ENCODE measurements at regions not wholly inside any gene's neighbourhood (a gene's known extent, or its start where the extent isn't known, plus 50 kb on each side); places are given as distances from the start of the nearest gene placed in this dataset.

DNA sequence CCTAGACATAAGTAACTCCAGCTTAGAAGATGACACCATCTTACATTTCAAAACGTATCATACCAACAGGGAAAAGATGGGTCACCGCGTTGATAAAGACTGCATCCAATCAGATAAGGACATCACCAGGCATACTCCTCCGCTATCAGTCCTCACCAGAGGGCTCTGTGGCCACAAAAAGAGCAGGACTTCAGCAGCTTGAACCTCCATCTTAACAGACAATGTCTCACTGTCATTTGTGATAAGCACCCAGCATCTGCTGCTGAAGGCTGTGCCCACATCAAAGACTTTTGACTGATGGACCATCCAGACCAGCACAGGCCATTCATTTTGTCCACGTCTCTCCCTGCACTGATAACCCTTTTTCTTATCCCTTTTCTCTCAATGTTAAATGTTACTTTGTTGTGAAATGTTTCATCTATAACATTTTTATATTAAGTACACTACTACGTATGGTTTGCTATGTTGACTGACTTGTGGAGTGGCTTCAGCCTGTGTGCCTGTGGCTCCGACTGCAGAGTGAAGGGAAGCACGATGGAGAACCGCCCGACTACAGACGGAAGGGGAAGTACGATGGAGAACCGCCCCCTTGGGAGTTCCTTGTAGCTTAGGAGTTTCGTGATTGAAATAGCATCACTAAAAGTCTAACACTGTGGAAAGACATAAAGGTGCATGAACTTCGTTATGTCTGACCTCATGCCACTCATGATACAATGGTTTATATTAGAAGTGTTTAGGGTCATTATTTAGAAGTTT lies 595.4 kb upstream of the AGA start:
- peak; percentile 40 for DNase-seq
- TF ChIP-seq, protein P1, sequence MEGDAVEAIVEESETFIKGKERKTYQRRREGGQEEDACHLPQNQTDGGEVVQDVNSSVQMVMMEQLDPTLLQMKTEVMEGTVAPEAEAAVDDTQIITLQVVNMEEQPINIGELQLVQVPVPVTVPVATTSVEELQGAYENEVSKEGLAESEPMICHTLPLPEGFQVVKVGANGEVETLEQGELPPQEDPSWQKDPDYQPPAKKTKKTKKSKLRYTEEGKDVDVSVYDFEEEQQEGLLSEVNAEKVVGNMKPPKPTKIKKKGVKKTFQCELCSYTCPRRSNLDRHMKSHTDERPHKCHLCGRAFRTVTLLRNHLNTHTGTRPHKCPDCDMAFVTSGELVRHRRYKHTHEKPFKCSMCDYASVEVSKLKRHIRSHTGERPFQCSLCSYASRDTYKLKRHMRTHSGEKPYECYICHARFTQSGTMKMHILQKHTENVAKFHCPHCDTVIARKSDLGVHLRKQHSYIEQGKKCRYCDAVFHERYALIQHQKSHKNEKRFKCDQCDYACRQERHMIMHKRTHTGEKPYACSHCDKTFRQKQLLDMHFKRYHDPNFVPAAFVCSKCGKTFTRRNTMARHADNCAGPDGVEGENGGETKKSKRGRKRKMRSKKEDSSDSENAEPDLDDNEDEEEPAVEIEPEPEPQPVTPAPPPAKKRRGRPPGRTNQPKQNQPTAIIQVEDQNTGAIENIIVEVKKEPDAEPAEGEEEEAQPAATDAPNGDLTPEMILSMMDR (IDR thresholded peaks at IDR 0.05; ENCODE audit: low read depth, low read length): no peak
- H3K4me1 ChIP-seq: peaks cover 9% of the 10 kb centered on the region; the same call in 1 of the 2 replicates
- no peak overlapping the region for H3K4me3 ChIP-seq (ENCODE audit: low read depth, low read length)
- H3K9me3 ChIP-seq: no peaks in the 10 kb centered on the region
- no peaks in the 10 kb centered on the region; the same call in 1 of the 2 replicates for H3K36me3 ChIP-seq
- H3K27me3 ChIP-seq: no peaks in the 10 kb centered on the region

DNA sequence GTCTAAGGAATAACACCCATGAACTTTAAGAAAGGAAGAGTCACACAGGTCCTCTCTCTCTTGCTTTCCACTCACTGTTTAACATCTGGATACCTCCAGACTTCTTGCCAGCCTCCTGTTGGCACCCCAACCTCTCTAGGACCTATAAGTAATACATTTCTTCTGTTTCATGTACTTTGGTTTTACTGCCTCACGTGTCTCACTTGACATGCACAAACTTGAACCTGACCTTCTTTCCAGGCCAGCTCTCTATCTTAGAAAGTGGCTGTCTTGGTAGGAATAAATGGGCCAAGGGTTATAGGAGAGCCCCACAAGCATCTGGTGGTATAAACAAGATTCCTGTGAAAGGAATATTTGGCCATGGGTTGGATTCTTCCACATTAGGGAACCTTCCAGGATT lies 614.8 kb upstream of the AGA start:
- no peak for DNase-seq

DNA sequence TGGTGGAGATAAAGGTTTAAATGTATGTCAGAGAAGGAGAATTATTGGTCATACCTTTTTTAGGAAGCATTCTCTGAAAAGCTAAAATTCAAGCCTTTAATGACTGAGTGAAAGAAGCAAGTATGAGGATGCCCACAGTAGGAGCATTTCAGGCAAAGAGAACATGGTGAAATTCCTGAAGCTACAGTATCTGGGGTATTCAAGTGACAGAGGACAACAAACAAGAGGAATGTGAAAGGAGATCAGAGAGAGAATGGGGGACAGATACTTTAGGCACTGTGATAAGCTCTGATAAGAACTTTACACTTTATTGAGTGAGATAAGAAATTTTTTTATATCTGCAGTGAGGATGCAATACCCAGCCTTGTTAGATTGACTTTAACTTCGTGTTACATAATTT lies 621.3 kb upstream of the AGA start:
- Histone ChIP-seq H3K4me3 (ENCODE audit: low read depth, low read length) (no peak overlapping the region), H3K9me3 (no peaks in the 10 kb centered on the region), H3K36me3 (no peaks in the 10 kb centered on the region), H3K4me1 (no peaks in the 10 kb centered on the region), H3K27me3 (no peaks in the 10 kb centered on the region)
- no peak for DNase-seq
- TF ChIP-seq, protein P1 (IDR thresholded peaks at IDR 0.05; ENCODE audit: low read depth, low read length): no peak

More for the DNA sequence above, 614.8 kb upstream of the AGA start:
- Histone ChIP-seq H3K9me3 (no peaks in the 10 kb centered on the region), H3K4me3 (ENCODE audit: low read depth, low read length) (no peak overlapping the region), H3K36me3 (no peaks in the 10 kb centered on the region), H3K27me3 (no peaks in the 10 kb centered on the region), H3K4me1 (no peaks in the 10 kb centered on the region)
- TF ChIP-seq, protein P1 (IDR thresholded peaks at IDR 0.05; ENCODE audit: low read depth, low read length): no peak

DNA sequence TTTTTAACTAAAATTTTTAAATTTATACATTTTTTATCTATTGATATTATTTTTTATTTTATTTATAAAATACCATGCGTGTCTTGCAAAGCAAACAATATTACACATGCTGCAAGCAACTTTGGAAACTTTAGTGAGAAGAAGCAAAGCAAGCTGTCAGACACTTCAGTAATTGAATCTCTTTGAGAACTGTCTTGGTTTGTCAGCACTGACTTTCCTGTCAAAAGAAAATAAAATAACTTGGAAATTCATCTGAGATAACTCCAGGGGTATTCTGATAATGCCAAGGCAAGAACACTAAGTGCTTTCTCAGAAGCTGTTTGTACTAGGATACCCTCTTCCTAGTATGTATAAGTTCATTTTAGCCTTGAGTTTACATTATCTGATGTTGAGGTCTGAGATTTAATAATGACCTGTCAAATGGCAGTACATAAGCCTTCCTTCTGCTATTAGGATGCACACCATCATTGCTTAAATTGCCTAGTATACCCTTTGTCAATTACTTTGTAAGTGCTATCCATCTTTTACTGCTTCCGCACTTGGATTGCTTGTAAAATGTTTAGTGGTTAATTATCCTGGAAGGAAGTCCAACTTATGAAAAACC lies 624.2 kb upstream of the AGA start:
- Histone ChIP-seq H3K4me3 (ENCODE audit: low read depth, low read length) (no peak overlapping the region), H3K4me1 (no peaks in the 10 kb centered on the region), H3K9me3 (no peaks in the 10 kb centered on the region), H3K27me3 (no peaks in the 10 kb centered on the region), H3K36me3 (no peaks in the 10 kb centered on the region)
- DNase-seq: no peak
- TF ChIP-seq, protein P1 (IDR thresholded peaks at IDR 0.05; ENCODE audit: low read depth, low read length): no peak

DNA sequence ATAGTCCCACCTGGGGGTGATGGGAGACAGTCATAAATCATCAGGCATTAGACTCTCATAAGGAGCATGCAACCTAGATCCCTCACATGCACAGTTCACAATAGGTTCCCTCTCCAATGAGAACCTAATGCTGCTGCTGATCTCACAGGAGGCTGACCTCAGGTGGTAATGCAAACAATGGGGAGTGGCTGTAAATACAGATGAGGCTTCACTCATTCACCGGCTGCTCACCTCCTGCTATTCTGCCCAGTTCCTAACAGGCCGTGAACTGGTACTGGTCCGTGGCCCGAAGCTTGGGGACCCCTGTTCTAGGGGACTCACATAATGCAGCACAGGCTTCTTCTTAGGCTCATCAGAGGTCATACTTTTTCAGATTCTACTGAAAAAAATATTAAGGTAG lies 625.9 kb upstream of the AGA start:
- no peak for DNase-seq
- Histone ChIP-seq H3K9me3 (no peaks in the 10 kb centered on the region), H3K27me3 (no peaks in the 10 kb centered on the region), H3K36me3 (no peaks in the 10 kb centered on the region), H3K4me3 (ENCODE audit: low read depth, low read length) (no peak overlapping the region), H3K4me1 (no peaks in the 10 kb centered on the region)
- TF ChIP-seq, protein P1 (IDR thresholded peaks at IDR 0.05; ENCODE audit: low read depth, low read length): no peak

DNA sequence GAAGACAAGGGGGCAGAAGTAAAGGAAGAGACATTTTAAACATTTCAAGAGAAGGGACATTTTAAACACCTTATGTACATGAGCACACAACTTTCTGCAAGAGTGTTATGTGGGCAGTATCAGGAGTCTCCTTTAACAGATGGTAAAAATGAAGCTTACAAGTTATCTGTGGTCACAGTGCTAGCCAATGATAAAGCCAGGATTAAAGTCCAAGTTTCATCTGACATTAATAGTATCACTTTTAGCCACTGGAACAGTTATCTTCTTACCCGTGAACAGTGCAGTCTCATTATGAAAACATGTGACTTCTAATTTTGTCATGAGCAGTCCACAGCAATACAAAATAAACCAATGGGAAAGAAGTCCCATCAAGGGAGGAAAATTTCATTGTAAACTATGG lies 627.9 kb upstream of the AGA start:
- Histone ChIP-seq H3K9me3 (no peaks in the 10 kb centered on the region), H3K4me3 (ENCODE audit: low read depth, low read length) (no peak overlapping the region), H3K4me1 (no peaks in the 10 kb centered on the region), H3K27me3 (no peaks in the 10 kb centered on the region), H3K36me3 (no peaks in the 10 kb centered on the region)
- TF ChIP-seq, protein P1 (IDR thresholded peaks at IDR 0.05; ENCODE audit: low read depth, low read length): no peak
- no peak for DNase-seq
